ENCODE measurements at regions not wholly inside any gene's neighbourhood (a gene's known extent, or its start where the extent isn't known, plus 50 kb on each side); places are given as distances from the start of the nearest gene placed in this dataset.

GRCh38 chr6:121806116-121806515 lies 370.7 kb downstream of the GJA1 start:
- TF ChIP-seq SP1 (IDR thresholded peaks at IDR 0.05) (no peak), REST (IDR thresholded peaks at IDR 0.05) (no peak), JUND (IDR thresholded peaks at IDR 0.05) (no peak), CTCF (IDR thresholded peaks at IDR 0.05; ENCODE audit: low read depth, low read length, missing input control) (no peak), ATF3 (IDR thresholded peaks at IDR 0.05) (no peak), TAF1 (conservative IDR thresholded peaks at IDR 0.05) (no peak), EGR1 (IDR thresholded peaks at IDR 0.05; ENCODE audit: low read depth in 2 of 2) (no peak)

Data from liver (tissue), 3 donors.